ENCODE measurements at regions not wholly inside any gene's neighbourhood (a gene's known extent, or its start where the extent isn't known, plus 50 kb on each side); places are given as distances from the start of the nearest gene placed in this dataset.

DNA sequence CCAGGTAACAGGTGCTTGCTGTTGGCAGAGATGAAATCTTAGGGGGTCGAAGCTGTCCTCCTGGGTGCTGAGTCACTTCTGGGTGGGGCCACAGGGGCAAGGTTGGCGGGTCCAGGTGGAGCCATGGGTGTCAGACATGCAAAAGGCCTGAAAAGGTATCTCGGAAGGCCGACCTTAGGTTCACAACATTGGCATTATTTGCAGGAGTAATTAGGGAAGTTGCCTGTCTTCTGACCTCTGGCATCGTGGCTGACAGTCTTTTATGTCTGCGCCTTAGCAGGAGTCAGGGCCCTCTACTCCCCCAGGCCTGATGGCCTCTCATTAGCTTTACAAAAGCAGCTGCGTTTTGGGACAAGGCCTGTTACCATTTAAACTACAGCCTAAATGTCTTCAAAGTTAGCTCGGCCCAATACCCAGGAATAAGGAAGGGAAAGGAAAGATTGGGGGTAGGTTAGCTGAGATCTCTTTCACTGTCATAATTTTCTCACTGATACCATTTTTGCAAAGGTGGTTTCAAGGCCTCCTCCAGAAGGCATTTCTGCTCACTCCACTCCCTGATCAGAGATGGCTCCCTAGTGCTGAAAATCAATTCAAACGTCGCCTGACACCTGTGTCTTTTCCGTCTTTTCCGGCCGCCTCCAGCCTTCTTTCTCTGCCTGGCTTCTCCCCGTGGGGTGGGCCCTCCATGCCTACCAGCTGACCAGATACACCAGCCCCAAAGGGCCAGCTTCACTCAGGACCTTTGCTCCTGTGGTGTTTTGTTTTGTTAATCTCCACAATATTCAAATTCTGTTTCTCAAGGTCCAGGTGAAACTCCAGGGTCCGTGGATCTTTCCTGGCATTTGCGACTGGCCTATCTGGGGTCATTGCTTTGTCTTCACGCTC lies 90.8 kb downstream of the RHOB start:
- DNase-seq (ENCODE audit: low read depth, low spot score): no peak
- Histone ChIP-seq H3K9ac (ENCODE audit: insufficient read length, low read depth) (peak overlapping the region; percentile 34), H3K4me3 (ENCODE audit: insufficient read length, low read depth) (no peak overlapping the region), H3K27me3 (ENCODE audit: insufficient read depth, insufficient read length) (peaks cover 25% of the 10 kb centered on the region), H3K36me3 (ENCODE audit: insufficient read depth, insufficient read length, low read length) (no peaks in the 10 kb centered on the region), H3K4me1 (ENCODE audit: insufficient read depth, insufficient read length) (peaks cover 23% of the 10 kb centered on the region), H3K9me3 (ENCODE audit: insufficient read depth, low read length) (no peaks in the 10 kb centered on the region)
- TF ChIP-seq YY1 (IDR thresholded peaks at IDR 0.05; ENCODE audit: insufficient read depth, insufficient read length): no peak
- TF ChIP-seq ZNF274 (IDR thresholded peaks at IDR 0.05; ENCODE audit: low read depth, low read length): no peak
- no peak for TF ChIP-seq SUZ12 (IDR thresholded peaks at IDR 0.05; ENCODE audit: extremely low read depth, insufficient read depth, insufficient read length)

DNA sequence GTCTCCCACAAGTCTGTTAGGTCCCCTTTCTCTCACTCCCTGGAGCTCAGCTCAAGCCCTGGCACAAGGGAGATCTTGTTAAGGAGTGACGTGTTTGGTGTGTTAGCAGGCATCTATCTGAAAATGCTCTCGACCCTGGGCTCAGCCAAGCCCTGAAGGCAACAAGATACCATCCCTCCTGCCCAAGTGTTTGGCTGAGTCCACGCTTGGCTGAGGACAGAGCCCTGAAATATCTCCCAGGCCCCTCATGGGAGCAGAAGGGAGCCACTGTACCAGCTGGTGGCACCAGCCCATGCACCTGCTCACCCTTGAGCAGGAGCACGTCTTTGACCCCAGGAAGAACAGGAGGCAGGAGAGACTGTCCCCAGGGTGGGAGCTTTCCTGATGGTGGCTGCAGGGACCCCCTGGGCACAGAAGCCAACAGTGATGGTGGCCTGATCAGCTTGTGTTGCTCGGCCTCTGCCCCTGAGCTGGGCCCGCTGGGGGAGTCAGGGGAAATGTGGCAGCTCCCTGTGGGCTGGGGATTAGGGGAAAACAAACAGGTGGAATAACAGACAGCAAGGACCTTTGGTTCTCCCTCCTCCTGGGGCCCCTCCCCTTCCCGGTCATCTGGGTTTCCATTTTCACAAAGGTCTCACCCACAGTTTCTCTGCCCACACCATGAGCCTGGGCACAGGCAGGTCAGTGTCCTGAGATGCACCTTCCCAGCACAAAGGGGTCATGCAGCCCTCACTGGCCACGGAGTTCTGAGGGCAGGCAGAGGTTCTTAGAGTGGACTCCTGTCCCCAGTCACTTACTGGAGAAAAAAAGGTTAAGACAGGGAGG lies 91.6 kb downstream of the RHOB start:
- H3K9me3 ChIP-seq (ENCODE audit: insufficient read depth, low read length): no peaks in the 10 kb centered on the region
- TF ChIP-seq ZNF274 (IDR thresholded peaks at IDR 0.05; ENCODE audit: low read depth, low read length) (no peak), SUZ12 (IDR thresholded peaks at IDR 0.05; ENCODE audit: extremely low read depth, insufficient read depth, insufficient read length) (no peak), YY1 (IDR thresholded peaks at IDR 0.05; ENCODE audit: insufficient read depth, insufficient read length) (no peak)
- H3K4me1 ChIP-seq (ENCODE audit: insufficient read depth, insufficient read length): peaks cover 22% of the 10 kb centered on the region
- no peak overlapping the region for H3K4me3 ChIP-seq (ENCODE audit: insufficient read length, low read depth)
- H3K27me3 ChIP-seq (ENCODE audit: insufficient read depth, insufficient read length): peaks cover 25% of the 10 kb centered on the region
- no peaks in the 10 kb centered on the region for H3K36me3 ChIP-seq (ENCODE audit: insufficient read depth, insufficient read length, low read length)
- no peak for DNase-seq (ENCODE audit: low read depth, low spot score)
- H3K9ac ChIP-seq (ENCODE audit: insufficient read length, low read depth): no peak overlapping the region

DNA sequence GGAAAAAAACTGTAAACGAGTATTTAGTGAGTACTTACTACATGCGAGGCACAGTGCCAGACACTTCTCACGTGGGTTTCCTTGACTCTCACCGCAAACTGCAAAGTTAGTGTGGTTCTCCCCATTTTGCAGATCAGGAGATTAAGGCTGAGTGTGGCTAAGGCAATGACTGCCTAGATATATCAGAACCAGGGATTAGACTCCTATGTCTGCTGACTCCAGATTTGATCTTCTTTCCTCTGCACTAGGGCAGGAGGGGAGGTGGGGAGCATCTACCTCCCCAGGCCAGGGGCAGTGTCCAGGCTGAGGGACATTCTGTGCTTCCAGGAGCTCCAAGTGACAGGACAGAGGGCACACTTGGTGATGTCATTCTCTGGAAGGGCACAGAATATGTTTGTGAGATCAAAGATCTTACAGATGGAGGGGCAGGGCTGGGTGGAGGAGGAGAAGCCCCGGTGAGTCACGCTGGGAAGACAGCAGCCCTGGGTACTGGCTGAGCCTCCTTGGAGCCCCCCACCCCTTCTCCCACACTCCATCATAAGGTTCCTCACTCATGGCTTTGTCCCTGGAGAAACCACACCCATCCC lies 92.4 kb downstream of the RHOB start:
- peaks cover 19% of the 10 kb centered on the region for H3K4me1 ChIP-seq (ENCODE audit: insufficient read depth, insufficient read length)
- H3K36me3 ChIP-seq (ENCODE audit: insufficient read depth, insufficient read length, low read length): no peaks in the 10 kb centered on the region

DNA sequence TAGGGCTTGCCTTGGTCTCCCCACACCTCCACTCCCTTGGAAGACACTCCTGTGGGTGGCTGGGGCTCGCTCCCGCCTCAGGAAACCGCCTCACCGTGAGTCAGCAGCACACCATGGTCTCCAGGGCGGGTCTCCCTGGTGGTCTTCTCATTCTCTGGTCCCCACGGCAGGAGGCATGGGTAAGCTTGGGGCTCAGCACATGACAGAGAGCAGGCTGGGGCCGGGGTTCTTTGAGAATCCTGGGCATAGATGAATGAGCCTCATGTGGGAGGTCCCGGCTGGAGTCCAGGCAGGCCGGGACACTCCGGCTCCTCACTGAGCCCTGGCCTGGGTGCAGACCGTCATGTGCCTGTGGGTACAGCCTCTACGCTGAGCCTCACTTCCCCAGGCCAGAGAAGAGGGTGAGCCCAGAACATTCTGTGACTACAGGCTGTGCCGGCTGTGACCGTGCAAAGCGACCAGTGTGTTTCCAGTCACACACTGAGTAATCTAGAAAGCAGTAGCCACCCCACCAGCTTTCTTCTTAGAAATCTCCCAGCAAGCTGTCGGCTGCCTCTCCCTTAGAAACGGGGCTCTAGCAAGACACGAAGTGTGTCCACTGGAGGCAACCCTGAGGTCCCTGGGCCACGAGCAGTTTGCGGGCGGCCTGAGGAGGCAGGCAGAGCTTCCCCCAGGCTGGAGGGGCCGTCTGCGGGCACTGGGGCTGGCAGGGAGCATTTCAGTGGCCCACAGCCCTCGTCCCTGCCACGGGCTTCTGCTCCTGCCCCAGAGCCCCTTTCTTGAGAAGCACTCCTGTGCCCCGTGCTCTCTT lies 93.1 kb downstream of the RHOB start:
- peaks cover 25% of the 10 kb centered on the region for H3K27me3 ChIP-seq (ENCODE audit: insufficient read depth, insufficient read length)
- H3K4me3 ChIP-seq (ENCODE audit: insufficient read length, low read depth): no peak overlapping the region
- no peaks in the 10 kb centered on the region for H3K9me3 ChIP-seq (ENCODE audit: insufficient read depth, low read length)
- peaks cover 17% of the 10 kb centered on the region for H3K4me1 ChIP-seq (ENCODE audit: insufficient read depth, insufficient read length)
- TF ChIP-seq ZNF274 (IDR thresholded peaks at IDR 0.05; ENCODE audit: low read depth, low read length) (no peak), SUZ12 (IDR thresholded peaks at IDR 0.05; ENCODE audit: extremely low read depth, insufficient read depth, insufficient read length) (no peak), YY1 (IDR thresholded peaks at IDR 0.05; ENCODE audit: insufficient read depth, insufficient read length) (no peak)
- no peak for DNase-seq (ENCODE audit: low read depth, low spot score)
- peak overlapping the region; percentile 18 for H3K9ac ChIP-seq (ENCODE audit: insufficient read length, low read depth)
- H3K36me3 ChIP-seq (ENCODE audit: insufficient read depth, insufficient read length, low read length): no peaks in the 10 kb centered on the region

More for the DNA sequence above, 92.4 kb downstream of the RHOB start:
- H3K9ac ChIP-seq (ENCODE audit: insufficient read length, low read depth): no peak overlapping the region
- DNase-seq (ENCODE audit: low read depth, low spot score): no peak
- H3K9me3 ChIP-seq (ENCODE audit: insufficient read depth, low read length): no peaks in the 10 kb centered on the region
- peaks cover 25% of the 10 kb centered on the region for H3K27me3 ChIP-seq (ENCODE audit: insufficient read depth, insufficient read length)
- H3K4me3 ChIP-seq (ENCODE audit: insufficient read length, low read depth): no peak overlapping the region
- TF ChIP-seq ZNF274 (IDR thresholded peaks at IDR 0.05; ENCODE audit: low read depth, low read length) (no peak), YY1 (IDR thresholded peaks at IDR 0.05; ENCODE audit: insufficient read depth, insufficient read length) (no peak), SUZ12 (IDR thresholded peaks at IDR 0.05; ENCODE audit: extremely low read depth, insufficient read depth, insufficient read length) (no peak)

DNA sequence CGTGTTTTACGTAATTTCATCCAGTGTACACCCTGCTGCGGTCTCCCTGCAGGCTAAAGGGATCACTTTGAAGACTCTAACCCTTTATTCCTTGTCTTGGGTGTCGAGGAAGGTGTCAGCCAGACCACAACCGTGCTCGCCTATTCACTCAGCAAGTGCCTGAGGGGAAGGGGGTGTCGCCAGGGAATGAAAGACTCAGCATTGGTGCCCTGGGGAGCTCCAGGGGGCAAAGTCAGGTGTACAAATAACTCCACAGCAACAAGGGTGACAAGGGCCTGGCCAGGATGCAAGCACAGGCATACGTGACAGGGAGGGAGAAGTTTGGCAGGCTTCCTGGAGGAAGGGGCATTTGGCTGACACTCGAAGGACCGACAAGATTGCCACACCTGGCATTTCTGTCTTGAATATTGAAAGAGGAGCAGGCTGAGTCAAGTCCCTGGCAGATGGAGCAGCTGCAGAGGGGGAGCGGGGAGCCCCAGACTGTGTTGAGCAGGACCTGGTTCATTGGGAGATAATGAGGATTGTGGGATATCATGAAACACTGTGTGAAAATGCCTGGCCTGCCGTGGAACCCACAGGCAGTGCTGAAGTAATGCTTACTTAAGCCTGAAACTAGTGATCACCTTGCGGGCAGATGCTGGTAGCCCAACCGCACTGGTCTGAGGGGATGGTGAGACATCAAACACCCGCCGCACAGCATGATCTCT lies 93.9 kb downstream of the RHOB start:
- Histone ChIP-seq H3K9me3 (ENCODE audit: insufficient read depth, low read length) (peaks cover 3% of the 10 kb centered on the region; the same call in 1 of the 2 replicates), H3K9ac (ENCODE audit: insufficient read length, low read depth) (no peak overlapping the region), H3K36me3 (ENCODE audit: insufficient read depth, insufficient read length, low read length) (no peaks in the 10 kb centered on the region), H3K4me3 (ENCODE audit: insufficient read length, low read depth) (no peak overlapping the region), H3K4me1 (ENCODE audit: insufficient read depth, insufficient read length) (peaks cover 14% of the 10 kb centered on the region), H3K27me3 (ENCODE audit: insufficient read depth, insufficient read length) (peaks cover 25% of the 10 kb centered on the region)
- DNase-seq (ENCODE audit: low read depth, low spot score): no peak
- TF ChIP-seq ZNF274 (IDR thresholded peaks at IDR 0.05; ENCODE audit: low read depth, low read length) (no peak), SUZ12 (IDR thresholded peaks at IDR 0.05; ENCODE audit: extremely low read depth, insufficient read depth, insufficient read length) (no peak), YY1 (IDR thresholded peaks at IDR 0.05; ENCODE audit: insufficient read depth, insufficient read length) (no peak)

DNA sequence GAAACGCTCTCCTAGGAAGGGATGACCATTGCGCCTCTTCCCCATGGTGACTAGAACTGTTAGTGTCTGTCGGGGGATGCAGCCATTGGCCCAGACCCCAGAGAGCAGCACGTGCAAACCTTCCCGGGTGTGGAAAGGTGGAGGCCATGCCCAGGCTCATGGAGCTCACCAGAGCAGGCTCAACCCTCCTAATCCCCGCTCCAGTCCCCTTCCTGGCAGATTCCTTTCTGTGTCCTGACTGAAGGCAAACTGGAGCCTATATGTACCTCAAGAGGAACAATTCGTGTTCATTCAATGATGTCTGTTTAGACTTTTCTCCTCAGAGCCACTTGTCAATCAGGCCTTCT lies 94.4 kb downstream of the RHOB start:
- Histone ChIP-seq H3K36me3 (ENCODE audit: insufficient read depth, insufficient read length, low read length) (no peaks in the 10 kb centered on the region), H3K4me3 (ENCODE audit: insufficient read length, low read depth) (no peak overlapping the region), H3K27me3 (ENCODE audit: insufficient read depth, insufficient read length) (peaks cover 25% of the 10 kb centered on the region), H3K9ac (ENCODE audit: insufficient read length, low read depth) (no peak overlapping the region), H3K9me3 (ENCODE audit: insufficient read depth, low read length) (peaks cover 8% of the 10 kb centered on the region; the same call in 1 of the 2 replicates), H3K4me1 (ENCODE audit: insufficient read depth, insufficient read length) (peaks cover 14% of the 10 kb centered on the region)
- no peak for DNase-seq (ENCODE audit: low read depth, low spot score)
- no peak for TF ChIP-seq ZNF274 (IDR thresholded peaks at IDR 0.05; ENCODE audit: low read depth, low read length)
- TF ChIP-seq YY1 (IDR thresholded peaks at IDR 0.05; ENCODE audit: insufficient read depth, insufficient read length): no peak

Measured in NT2/D1 (cell line).